ENCODE measurements at regions not wholly inside any gene's neighbourhood (a gene's known extent, or its start where the extent isn't known, plus 50 kb on each side); places are given as distances from the start of the nearest gene placed in this dataset.

DNA sequence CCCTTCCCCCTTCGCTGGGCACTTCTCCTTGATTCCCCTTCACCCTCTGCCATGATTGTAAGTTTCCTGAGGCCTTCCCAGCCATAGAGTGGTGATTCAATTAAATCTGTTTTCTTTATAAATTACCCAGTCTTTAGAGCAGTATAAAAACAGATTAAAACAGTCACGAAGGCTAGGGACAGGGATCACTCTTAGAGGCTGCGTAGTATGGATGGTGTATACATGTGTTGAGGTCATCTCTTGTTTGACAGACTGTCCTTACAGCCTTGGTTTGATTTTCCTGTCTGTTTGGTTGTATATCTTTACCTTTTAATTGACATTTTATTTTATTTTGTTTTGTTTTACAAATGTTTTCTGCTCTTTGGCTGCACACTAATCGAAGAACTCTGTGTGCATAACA, 1155.7 kb upstream of the CDH18 start:
- ATAC-seq (no peak), DNase-seq (no peak)
- intact Hi-C loops (cut with micrococcal nuclease), result no loop called here

DNA sequence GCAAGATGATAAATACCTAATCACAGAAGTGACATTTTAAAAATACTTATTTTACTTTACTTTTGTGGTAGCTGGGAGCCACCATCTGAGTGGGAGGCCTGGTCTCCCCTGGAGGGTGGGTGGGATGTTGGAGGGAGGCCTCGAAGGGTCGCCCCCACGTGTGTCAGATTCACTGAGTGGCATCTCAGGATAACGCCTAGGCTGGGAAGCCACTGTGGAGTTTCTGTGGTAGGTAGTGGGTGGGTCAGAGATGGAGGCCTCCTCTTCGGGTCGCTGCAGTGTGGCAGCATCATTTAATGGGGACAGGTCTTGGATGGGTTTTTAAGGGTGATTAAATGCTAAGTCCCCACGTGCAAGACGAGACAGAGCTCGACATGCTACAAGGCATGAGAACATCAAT, 1154.8 kb upstream of the CDH18 start:
- intact Hi-C loops (cut with micrococcal nuclease), result no loop called here
- ATAC-seq (no peak), DNase-seq (no peak)

DNA sequence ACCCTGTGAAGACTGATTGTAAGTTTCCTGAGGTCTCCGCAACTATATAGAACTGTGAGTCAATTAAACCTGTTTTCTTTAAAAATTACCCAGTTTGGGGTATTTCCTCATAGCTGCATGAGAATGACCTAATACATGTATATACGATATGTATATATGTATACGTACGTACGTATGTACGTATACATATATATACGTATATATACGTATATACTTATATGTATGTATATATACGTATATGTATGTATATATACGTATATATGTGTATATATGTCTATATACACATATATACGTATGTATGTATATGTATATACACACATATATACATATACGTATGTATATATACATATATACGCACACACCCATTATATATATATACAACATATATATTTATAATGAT, 1153.0 kb upstream of the CDH18 start:
- intact Hi-C loops (cut with micrococcal nuclease), result no loop called here
- DNase-seq (no peak), ATAC-seq (no peak)

DNA sequence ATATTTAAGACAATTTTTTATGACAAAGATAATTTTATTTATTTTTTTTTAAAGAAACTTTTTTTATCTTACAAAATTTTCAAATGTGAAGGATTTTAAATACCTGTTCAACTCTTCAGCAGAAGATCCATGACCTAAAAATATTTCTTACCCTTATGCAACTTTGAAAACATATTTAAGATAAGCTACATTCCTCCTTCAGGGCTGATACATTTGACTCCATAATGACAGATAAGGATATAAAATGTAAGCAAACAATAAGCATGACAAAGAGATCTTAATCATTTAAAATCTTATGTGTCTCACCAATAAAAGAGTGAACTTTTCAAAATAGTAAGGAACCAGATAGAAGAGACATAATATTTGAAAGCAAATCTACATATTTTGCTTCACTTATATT, 1138.2 kb upstream of the CDH18 start:
- DNase-seq (no peak), ATAC-seq (no peak)
- intact Hi-C loops (cut with micrococcal nuclease), result no loop called here

DNA sequence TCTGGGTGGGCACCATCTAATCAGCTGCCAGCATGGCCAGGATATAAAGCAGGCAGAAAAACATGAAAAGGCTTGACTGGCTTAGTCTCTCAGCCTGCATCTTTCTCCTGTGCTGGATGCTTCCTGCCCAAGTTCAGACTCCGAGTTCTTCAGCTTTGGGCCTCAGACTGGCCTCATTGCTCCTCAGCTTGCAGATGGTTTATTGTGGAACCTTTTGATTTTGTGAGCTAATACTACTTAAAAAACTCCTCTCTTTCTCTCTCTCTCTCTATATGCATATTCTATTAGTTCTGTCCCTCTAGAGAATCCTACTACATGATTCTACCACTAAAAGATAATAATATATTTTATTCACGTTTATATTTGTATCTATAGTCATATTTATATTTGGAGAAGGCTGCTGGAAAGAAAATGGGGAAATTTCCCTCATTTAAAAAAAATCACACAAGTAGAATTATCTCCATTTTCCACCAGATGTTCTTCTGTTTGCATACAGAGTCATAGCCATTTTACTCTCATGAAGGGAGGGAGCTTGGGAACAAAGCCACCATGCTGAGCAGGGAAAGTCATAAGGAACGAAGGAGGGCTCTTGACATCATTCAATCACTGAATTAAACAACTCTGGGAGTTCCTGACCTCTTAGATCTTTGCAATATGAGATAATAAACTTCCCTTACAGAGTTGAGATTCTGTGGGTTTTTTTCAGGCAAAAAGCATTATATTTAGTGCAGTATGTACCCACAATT, 1137.4 kb upstream of the CDH18 start:
- no peak for ATAC-seq
- intact Hi-C loops (cut with micrococcal nuclease), result no loop called here
- DNase-seq, result no peak

DNA sequence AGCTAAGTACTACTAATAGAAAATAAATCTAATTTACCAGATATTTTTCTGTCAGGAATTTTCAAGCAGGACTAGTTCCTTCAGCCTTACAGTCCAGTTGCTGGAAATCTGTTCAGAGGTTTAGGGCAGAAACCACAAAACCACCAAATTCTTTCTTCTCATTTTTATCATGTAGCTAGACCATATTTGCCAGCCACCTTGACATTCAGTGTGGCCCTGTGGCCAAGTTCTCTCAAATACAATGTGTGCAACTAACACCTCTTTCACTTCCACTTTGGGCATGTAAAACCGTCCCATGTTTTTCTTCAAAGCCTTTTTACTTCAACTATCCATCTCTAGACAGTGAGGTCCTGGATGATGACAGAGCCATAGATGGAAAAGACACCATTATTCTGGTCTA, 1133.2 kb upstream of the CDH18 start:
- ATAC-seq (no peak), DNase-seq (no peak)
- intact Hi-C loops (cut with micrococcal nuclease), result no loop called here

DNA sequence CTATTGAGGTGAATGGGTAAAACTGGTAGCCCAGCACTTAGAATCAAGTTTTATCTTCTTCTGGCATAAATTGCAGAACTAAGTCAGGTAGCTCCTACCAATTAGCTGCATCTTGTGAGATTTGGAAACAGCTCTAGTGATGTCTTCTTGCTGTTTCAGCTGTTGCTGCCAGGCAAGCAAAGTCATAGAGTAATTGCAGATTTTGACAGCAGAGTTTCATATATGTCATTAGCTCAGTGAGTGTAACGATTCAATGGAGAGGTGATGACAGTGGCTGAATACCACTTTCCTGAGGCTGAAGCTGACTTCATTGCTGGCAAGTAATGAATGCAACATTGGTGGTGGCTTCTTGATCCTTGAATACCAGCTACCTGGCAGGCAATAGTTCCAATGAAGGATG, 1109.7 kb upstream of the CDH18 start:
- DNase-seq (no peak), ATAC-seq (no peak)
- intact Hi-C loops (cut with micrococcal nuclease), result no loop called here

DNA sequence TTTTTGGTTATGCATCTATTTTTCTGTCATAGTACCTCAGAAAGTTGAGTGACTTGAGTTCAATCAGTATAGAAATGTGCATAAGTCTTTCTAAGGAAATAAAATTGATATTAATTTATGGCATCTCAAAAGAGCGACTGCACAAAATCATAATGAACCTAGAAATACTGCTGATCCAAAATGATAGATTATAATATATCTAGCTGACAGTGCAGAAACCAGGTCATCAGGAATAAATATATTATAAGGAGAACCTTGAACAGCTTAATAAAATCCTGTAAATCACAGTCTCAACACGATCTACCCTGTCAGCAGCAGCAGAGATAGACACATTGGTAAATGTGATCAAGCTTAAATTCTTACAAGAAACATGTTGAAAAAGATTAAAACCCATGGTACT, 1106.6 kb upstream of the CDH18 start:
- intact Hi-C loops (cut with micrococcal nuclease), result no loop called here
- DNase-seq (no peak), ATAC-seq (no peak)

DNA sequence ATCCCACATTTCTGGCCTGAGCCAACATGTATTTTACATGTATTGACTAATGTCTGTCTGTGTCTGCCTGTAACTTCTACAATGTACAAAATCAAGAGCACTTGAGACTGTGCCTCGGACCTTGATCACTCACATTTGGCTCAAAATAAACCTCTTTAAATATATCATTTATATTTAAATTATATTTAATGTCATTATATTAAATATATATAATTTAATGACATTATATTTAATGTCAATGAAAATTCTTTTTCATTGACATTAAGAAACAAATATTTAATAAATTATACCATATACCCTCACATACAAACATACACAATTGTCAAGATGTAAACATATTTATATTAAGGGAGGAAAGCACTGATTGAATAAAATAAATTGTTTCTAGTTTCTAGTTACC, 1099.8 kb upstream of the CDH18 start:
- ATAC-seq, result no peak
- intact Hi-C loops (cut with micrococcal nuclease), result no loop called here
- DNase-seq, result no peak

DNA sequence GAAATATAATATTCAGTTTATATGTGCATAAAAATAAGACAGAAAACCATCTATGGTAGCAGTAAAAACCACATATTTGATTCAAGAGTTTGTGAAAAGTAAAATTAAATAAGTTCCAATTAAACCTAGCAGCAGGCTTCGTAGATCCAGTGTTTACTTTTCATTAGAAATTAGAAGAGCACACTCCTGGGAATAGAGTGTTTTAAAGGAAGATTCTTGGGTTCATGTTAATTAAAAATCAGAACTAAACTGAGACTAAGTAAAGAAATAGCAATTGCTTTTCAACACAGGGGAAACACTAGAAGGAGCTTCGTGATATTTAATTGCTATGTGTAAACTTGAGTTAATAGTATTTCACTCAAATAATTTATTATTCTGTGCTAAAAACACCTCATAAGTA, 1097.8 kb upstream of the CDH18 start:
- ATAC-seq (no peak), DNase-seq (no peak)
- intact Hi-C loops (cut with micrococcal nuclease), result no loop called here

DNA sequence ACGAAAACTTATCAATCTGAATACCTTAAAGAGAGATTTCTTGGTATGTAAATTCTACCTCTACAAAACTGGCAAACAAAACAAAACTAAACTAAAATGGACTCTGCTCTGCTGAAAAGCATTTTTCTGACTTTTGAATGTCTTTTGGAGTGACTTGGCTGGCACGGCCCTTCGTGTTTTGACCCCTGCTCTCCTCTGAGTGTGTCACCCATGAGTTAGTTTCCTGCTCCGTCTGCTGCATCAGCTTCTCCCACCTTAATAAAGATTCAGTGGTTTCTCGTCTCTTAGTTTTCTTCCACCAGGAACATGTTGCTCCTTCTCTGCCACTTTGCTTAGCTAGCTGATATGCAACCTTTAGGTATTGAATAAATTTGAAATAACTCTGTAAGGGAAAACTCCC, 1084.0 kb upstream of the CDH18 start:
- intact Hi-C loops (cut with micrococcal nuclease), result no loop called here
- ATAC-seq, result no peak
- no peak for DNase-seq

DNA sequence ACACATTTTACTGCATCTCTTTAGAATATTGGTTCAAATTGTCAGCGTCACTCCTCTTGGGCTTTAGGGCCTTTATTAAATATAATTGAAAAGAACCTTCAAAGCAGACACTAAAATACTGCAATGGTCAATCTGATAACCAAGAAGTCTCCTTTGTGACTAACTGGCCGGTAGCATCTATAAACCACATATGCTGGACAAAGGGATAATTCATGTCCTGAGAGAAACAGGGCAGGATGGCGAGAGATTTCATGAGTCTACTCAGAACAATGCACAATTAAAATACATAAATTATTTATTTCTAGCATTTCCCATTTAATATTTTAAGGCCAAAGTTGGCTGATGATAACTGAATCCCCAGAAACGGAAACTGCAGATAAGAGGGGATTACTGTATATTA, 1083.4 kb upstream of the CDH18 start:
- intact Hi-C loops (cut with micrococcal nuclease), result no loop called here
- ATAC-seq (no peak), DNase-seq (no peak)

DNA sequence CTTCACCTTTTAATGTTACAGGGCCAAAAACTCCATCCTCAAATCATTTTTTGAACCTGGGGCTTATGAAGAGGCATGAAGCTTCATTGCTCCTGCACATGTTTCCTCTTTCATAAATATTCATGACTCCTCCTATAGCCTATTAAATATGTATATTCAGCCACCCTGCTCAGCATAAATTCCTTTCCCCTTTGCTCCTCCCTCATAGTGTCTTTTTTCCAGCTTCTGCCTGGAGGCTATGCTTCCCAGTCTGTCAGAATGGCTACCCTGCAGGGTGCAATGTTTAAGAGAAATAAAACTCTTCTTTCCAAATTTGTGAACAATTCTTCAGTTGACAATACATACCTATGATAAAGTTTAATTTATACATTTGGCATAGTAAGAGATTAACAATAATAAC, 1082.9 kb upstream of the CDH18 start:
- DNase-seq, result no peak
- intact Hi-C loops (cut with micrococcal nuclease), result no loop called here
- ATAC-seq, result no peak

DNA sequence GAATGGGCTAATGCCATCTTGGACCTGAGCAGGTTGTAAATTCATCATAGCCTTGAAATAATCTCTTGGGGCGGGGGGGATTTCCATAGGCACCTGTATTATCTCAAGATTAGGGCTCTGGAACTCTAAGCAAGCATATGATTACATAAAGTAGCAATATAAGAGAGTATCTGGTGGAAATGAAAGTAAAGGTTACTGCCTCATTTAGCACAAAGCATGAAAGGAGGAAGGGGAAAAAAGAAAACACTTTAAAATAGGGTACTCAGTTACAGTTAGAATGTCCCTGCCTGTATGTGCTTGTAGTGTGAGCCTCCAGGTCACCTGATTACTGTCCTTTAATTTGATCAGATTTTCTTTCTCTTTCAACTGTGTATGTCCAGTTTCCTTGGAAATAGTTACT, 1079.7 kb upstream of the CDH18 start:
- intact Hi-C loops (cut with micrococcal nuclease), result no loop called here
- no peak for ATAC-seq
- no peak for DNase-seq

DNA sequence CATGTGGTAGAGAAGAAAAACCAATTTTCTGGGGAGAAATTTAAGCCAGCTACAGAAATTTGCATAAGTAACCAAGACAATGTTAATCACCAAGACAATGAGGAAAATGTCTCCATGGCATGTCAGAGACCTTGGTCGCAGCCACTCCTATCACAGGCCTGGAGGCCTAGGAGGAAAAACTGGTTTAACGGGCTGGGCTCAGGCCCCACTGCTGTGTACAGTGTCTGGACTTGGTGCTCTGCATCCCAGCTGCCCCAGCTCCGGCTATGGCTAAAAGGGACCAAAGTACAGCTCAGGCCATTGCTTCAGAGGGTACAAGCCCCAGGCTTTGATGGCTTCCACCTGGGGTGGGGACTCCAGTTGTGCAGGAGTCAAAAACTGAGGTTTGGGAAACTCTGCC, 1075.1 kb upstream of the CDH18 start:
- intact Hi-C loops (cut with micrococcal nuclease), result no loop called here
- ATAC-seq (no peak), DNase-seq (no peak)

DNA sequence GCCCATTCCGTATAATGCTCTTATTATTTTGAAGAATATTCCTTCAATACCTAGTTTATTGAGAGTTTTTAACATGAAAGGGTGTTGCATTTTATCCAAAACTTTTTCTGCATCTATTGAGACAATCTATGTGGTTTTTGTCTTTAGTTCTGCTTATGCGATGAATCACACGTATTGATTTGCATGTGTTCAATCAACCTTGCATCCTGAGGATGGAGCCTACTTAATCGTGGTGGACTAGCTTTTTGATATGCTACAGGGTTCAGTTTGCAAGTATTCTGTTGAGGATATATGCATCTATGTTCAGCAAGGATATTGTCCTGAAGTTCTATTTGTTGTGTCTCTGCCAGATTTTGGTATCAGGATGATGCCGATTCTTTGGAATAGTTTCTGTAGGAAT, 1070.3 kb upstream of the CDH18 start:
- intact Hi-C loops (cut with micrococcal nuclease), result no loop called here
- ATAC-seq, result no peak
- DNase-seq, result no peak

DNA sequence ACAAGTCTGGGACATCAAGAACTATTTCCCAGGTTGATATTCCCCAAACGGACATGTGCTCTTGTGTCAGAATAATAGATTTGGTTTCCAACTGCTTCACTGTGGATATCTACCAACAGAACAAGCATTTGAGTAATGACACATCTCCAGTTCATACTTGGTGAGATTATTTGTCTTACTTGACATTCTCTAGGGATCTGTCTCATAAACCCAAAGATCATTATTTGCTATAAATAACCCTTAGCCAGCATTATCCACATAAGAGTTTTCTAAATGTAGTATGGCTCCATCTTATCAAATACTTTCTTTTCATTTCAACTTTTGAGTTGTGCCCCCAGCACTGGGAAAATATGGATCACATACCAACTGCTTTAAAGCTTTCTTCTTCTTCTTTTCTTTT, 1063.9 kb upstream of the CDH18 start:
- DNase-seq (no peak), ATAC-seq (no peak)
- intact Hi-C loops (cut with micrococcal nuclease), result no loop called here

DNA sequence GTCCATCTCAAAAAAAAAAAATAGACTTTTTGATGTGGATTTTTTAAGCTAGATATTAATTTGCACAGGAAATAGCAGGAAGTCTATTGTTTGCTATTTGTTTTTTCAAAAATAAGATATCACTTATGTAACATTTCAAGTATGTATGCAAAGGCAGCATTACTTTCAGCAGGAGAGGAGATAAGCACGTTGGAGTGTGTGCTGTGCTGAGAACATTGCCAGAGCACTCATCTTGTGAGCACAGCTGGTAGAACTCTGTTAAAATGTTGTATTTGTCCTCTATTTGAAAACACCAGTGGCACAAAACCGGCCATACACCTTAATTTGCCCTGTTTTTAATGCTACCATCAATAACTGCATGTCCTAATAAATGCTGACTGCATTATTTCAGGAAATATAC, 1061.9 kb upstream of the CDH18 start:
- DNase-seq (no peak), ATAC-seq (no peak)
- intact Hi-C loops (cut with micrococcal nuclease), result no loop called here

DNA sequence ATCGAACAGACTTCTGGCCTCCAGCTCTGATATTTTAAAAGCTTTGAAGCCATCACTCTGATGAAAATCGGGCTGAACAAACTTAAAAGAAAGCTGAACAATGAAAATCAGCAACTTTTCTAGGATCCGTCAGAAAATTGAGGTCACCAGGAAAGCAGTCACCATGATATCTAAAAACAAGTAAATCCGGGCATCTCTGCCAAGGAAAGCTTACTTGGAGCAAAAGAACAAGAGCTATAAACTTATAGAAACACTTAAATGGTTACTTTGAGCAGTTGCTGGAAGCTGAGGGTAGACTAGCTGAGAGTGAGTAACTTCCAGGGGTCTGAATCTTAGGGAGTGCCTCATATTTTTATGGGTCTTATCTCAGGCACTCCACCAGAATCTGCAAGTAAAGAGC, 1043.0 kb upstream of the CDH18 start:
- DNase-seq, result no peak
- intact Hi-C loops (cut with micrococcal nuclease), result no loop called here
- ATAC-seq, result no peak

DNA sequence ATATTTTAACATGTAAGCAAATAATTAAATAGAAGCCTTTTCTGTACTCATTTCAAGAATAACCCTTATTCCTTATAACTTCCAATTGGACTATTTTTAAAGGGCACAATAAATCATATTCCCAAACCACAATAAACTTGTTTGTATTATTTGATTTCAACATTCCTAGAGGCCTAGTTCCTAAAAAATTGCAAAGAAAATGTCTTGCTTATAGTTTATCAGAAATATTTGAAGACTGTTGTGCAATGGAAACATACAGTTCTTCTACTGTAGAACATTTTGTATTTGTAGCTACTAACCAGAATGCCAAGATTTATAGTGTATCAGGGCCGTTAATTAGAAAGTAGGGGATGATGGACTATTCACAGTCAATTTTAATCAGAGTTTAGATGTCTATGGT, 1037.0 kb upstream of the CDH18 start:
- DNase-seq, result no peak
- intact Hi-C loops (cut with micrococcal nuclease), result no loop called here
- no peak for ATAC-seq

DNA sequence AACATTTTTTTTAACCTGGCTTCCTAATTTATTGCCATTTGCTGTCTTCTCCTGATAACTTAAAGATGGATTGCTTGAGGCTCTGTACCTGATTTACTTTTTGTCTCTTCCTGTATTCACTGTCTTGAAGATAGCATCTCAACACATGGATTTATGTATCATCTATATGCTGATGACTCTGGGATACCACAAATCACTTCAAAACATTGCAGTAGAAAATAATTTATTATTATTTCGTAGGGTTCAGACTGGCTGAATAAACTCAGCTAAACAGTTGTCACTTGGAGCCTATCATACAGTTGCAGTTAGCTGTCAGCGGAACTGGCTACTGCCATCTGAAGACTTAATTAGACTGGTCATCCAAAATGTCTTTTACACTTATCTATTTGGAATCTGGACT, 1025.2 kb upstream of the CDH18 start:
- ATAC-seq (no peak), DNase-seq (no peak)
- intact Hi-C loops (cut with micrococcal nuclease), result no loop called here

DNA sequence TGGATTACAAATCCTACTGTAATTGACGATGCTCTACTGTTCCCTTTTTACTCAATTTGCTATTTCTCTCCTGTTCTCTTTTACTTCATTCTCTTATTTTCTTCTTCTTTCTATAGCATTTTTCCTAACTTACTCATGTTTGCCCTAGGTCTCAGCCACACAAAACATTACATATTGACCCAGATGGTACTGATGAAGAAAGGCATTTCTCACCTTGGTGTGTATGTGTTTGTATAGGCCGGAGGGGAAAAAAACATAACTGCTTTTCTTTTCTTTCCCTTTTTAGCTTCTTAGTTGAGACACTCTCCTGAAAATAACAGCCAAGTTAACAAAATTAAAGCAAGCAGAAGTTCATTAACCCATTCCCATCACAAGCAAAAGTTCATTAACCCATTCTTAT, 1019.8 kb upstream of the CDH18 start:
- ATAC-seq (no peak), DNase-seq (no peak)
- intact Hi-C loops (cut with micrococcal nuclease), result no loop called here
